ENCODE measurements at regions not wholly inside any gene's neighbourhood (a gene's known extent, or its start where the extent isn't known, plus 50 kb on each side); places are given as distances from the start of the nearest gene placed in this dataset.
A peak's percentile ranks its signal among the peaks of the same experiment; 100 is the strongest.

DNA sequence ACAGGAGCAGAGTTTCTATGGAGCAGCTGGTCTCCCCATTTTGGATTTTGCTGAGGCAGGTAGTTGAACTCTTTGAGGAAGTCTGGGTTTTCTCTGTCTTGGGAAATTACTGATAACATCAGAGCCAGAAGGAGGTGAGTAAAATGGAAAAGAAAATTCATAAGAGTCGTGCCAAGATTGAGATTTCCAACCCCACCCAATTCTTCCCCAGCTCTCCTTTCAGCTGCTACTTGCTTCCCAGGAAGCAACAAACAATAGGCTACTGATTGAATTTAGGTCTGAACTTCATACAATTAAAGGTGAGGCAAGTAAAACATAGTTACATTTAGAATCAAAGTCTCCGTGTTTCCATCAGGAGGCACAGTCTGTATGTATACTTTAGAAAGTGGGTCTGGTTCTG, 54.6 kb upstream of the EOLA2 start:
- DNase-seq (ENCODE audit: low read depth), result no peak

DNA sequence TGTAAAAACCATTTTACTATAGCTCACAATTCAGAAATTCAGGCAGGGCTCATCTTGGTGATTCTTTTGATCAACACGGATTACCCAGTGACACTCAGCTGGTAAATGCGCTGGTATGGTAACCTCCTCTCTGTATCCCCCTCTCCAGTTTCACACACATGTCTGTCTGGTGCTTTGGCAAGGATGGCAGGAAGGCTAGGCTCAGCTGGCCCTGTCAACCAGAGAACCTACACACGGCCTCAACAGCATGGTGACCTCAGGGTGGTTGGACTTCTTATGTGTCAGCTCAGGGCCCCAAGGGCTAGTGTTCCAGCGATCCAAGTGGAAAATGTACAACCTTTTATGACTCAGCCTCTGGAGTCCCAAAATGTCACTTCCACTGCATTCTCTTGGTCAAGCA, 55.7 kb upstream of the EOLA2 start:
- no peak for DNase-seq (ENCODE audit: low read depth)

DNA sequence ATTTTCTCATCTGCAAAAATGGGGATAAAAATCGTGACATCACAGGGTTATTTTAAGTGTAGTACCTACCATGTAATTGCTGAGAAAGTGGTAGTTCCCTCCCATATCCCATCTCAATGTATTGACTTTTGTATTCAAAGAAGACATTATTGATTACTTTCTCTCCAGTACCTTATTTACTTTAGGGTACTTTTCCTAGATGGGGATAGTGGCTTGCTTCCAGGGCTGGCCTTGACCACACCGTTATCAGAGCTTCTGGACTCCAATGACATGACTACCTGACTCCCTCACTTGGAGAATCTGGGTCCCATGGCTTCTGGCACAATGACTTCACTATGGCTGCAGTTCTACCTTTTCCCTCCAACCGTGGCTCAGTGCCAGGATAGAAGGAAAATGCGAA, 58.2 kb upstream of the EOLA2 start:
- DNase-seq (ENCODE audit: low read depth), result no peak

GRCh38 chrX:150005027-150005426, 66.7 kb upstream of the EOLA2 start:
- DNase-seq (ENCODE audit: low read depth), result no peak

GRCh38 chrX:150007356-150007755, 69.1 kb upstream of the EOLA2 start:
- DNase-seq (ENCODE audit: low read depth), result no peak

DNA sequence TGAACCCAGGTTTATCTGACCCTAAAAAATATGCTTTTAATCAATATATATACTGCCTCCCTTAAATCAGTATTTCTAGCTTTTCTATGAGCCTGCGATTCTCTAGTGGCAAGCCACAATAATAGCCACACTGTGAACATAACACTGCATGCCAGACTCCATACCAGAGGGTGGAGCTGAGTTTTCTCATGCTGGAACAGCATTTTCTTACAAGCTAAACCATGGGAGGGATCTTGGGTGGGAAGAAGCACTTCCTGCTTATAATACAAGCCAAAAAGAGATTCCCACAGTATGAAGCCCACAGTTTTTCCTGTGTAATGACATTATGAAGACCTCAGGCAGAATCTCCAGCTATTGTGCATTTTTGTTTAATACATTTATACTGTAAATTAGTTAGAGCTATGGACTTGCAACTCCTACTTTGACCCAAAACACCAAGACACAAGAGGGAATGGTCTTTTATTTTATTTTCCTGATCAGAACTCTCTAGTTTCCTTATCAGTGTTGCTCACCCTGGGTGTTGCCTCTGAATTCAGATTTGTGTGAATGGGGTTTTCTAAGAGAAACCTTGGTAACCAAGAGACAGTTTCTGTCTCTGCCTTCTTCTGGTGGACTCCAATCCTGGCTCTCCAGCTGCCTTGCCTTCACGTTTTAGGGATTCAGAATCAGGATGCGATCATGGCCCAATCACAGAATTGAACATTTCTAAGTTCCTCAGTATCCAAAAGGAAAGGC, 74.5 kb upstream of the EOLA2 start:
- no peak for DNase-seq (ENCODE audit: low read depth)

- no peak for DNase-seq (ENCODE audit: low read depth)
These were observed 76.2 kb upstream of the EOLA2 start for GRCh38 chrX:150014525-150014924.

DNA sequence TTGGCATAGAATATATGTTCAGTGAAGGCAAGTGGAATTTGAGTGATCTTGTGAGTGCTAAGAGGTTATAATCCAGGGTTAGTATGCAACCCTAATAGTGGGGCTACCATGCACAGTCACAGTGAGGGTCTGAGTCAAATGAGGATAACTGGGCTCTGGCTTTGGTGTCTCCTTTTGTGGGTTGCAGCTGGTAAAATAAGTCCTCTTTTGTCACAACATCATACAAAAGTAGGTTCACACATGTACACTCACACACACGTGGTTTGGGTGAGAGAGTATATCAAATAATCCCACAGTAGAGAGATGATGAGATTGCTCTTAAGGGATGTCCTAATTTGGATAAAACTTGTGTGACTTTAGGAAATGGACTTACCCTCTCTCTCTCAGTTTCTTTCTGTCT, 79.6 kb upstream of the EOLA2 start:
- no peak for DNase-seq (ENCODE audit: low read depth)

GRCh38 chrX:150018931-150019361, 80.7 kb upstream of the EOLA2 start:
- DNase-seq (ENCODE audit: low read depth), result no peak

DNA sequence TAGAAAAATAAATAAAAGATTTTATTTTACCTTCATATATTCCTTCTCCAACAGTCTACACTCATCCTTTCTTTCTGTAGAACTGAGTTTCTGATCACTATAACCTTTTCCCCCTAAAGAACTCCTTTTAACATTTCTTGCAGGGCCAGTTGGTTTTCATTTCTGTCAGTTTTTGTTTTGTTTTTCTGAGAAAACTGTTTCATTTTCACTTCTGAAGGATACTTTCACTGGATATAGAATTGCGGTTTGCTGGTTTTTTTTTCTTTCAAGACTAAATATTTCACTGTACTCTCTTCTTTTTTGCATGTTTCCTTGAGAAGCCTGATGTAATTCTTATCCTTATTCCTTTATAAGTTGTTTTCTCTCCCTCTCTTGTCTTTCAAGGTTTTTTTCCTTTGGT, 90.4 kb upstream of the EOLA2 start:
- no peak for DNase-seq (ENCODE audit: low read depth)

DNA sequence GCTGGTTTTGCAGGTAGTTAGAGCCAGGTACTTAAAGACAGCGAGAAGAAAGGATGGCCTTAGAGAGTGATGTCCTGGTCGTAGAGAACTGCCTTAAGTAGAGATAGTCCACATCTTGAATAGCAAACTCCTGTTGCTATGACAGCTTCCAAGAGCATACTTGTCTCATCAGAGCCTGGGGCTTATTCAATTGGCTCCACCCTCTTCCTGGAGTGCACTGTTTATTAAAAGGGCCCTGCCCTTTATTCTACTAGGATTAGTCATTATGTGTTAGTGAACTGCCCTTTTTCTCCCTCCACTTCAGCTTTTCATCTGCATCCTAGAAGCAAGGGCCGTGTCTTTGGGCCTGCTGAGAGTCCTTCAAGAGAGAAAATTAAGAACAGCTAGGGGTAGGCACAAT, 94.5 kb upstream of the EOLA2 start:
- DNase-seq (ENCODE audit: low read depth), result peak; percentile 53

- DNase-seq (ENCODE audit: low read depth), result no peak
These were observed 96.5 kb upstream of the EOLA2 start for GRCh38 chrX:150034788-150035187.

DNA sequence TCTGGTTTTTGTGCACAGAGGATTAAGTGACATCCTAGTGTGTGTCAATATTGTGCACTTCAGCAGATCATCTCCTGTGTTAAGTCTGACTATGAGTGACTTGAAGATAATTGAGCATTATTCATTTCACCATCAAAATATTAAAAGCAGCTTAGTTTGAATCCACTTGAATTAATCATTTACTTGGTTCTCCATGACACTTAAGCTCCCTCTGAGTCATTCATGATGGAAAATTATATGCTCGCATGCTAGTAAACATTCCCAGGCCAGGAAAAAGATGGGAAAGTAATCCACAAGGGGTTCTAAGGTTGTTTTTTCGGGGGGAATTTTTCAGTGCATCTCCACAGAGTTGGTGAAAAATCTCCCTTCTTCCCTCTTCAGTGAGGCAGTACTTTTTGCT, 97.2 kb upstream of the EOLA2 start:
- no peak for DNase-seq (ENCODE audit: low read depth)

DNA sequence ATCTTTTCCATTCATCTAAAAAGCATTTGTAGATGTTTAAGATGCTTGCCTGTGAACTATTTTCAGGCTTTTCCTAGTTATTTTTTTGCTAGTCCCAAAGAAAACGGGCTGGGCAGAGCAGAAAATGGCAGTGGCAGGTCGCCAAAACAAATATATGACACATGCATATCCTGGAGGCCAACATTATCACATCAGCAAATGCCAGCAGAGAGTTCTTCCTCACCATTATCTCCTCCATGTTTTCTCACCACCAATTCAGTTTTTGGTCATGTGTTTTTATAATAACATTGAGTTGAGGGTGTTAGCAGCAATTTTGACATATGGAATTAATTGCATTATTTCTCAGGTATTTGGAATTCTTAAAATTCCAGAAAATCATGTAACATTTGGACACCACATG, 97.9 kb upstream of the EOLA2 start:
- peak; percentile 47 for DNase-seq (ENCODE audit: low read depth)

DNA sequence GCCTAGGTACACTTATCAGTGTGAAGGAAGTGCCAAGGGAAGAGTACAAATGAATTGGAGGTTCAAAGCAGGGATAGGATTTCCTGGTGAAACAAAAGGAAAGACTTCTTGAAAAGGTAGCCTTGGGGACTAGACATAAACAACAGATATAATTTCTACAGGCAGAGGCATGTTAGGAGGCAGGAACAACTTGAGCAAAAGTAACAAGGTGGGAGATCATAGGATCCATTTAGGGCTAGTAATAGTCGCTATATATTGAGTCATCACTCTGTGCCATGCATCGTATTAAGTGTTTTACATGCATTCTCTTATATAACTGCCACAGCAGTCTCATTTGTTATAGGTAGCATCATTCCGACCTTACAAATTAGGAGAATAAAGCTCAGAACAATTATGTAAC, 98.3 kb upstream of the EOLA2 start:
- no peak for DNase-seq (ENCODE audit: low read depth)

DNA sequence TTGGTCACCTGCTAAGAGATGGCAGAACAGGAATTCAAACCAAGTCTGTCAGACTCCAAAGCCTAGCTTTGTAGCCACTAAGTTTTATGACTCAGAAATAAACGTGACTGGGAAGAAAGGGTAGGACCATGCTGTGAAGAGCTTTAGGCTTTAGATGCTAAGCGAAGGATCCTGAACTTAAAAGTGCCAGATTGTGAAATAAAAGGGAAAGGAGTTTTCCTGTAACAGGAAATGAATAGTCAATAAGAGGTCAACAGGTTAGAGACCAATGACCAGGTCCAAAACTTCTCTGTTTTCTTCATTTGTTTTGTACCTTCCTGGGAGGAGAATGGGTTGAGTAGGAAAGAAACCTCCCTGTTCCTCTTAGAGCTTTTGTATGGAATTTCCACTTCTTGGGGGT, 98.8 kb upstream of the EOLA2 start:
- no peak for DNase-seq (ENCODE audit: low read depth)

DNA sequence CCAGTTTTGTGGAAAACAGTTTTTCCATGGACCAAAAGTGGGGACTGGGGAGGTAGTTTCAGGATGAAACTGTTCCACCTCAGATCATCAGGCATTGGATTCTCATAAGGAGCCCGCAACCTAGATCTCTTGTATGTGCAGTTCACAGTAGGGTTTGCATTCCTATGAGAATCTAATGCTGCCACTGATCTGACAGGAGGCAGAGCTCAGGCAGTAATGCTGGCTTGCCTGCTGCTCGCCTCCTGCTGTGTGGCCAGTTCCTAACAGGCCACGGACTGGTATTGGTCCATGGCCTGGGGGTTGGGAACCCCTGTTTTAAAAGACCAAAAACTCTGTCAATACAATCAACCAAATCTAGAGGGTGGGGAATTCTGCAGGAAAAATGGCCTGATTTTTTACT, 100.0 kb upstream of the EOLA2 start:
- DNase-seq (ENCODE audit: low read depth), result no peak

DNA sequence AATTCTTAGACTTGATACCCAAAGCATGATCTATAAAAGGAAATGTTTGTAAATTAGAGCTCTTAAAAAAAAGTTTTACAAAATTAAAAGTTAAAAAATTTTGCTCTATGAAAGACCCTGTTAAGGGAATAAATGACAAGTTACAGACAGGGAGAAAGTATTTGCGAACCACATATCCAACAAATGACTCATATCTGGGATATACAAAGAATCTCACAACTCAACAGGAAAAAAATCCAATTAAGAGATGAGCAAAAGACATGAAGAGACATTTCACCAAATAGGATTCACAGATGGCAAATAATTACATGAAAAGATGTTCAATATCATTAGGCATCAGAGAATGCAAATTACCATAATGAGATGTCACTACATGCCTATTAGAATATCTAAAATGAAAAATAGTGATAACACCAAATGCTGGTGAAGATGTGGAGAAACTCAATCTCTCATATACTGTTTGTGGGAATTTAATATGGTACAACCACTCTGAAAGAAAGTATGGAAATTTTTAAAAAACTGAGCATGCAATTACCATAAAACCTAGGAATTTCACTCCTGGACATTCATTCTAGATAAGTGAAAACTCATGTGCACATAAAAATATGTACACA, 100.8 kb upstream of the EOLA2 start:
- no peak for DNase-seq (ENCODE audit: low read depth)

DNA sequence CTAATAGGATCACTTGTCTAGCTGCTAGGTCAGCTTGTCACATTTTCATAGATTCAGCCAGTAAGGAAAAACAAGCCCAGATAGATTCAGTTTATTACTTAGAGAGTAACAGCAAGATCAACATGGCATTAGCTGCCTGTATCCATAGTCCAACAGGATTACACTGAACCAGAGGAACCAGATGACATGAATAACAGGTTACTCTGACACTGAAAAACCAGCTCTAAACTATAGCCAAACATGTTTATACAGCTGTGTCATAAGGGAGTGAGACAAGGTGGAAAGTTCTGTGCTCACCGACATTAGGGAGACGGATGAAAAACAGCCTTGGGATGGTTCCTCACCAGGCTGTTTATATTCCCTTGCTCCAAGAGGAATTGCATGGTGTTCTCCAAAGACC, 102.9 kb upstream of the EOLA2 start:
- no peak for DNase-seq (ENCODE audit: low read depth)

GRCh38 chrX:150044556-150044955, 106.3 kb upstream of the EOLA2 start:
- no peak for DNase-seq (ENCODE audit: low read depth)

- DNase-seq (ENCODE audit: low read depth), result no peak
These were observed 109.5 kb upstream of the EOLA2 start for GRCh38 chrX:150047818-150048217.

DNA sequence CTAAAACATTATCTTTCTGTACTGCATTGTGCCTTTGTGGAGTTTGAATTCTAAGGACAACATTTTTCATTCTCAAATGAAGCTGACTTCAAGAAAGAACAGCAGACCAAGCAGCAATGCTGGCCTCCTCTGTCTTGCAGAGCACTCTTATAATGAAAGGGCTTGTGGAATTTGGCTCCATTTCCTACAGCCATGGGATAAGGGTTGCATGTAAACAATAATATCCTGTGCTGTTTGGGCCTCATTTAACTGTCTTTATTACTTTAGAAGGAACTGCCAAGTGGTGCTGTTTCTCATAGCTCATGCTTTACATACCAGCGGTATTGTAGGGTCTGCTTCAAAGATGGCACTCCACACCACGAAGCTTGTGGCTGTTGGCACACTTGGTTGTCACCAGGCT, 111.4 kb upstream of the EOLA2 start:
- DNase-seq (ENCODE audit: low read depth), result no peak

DNA sequence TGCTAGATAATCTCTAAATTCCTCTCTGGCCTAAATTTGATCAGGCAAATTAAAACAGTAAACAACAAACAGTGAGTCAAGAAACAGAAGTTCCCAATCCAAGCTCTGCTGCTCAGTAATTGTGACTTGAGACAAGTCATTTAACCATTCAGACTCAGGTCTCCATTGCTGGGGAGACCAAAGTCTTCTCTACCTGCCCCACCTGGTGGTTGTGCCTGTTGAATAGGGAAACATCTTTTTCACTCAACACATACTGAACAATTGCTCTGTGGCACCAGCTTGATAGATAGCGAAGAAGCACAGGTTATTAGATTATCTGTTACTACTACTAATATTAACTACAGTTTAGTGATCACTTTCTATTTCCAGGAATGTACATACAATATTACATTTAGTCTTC, 112.1 kb upstream of the EOLA2 start:
- no peak for DNase-seq (ENCODE audit: low read depth)

DNA sequence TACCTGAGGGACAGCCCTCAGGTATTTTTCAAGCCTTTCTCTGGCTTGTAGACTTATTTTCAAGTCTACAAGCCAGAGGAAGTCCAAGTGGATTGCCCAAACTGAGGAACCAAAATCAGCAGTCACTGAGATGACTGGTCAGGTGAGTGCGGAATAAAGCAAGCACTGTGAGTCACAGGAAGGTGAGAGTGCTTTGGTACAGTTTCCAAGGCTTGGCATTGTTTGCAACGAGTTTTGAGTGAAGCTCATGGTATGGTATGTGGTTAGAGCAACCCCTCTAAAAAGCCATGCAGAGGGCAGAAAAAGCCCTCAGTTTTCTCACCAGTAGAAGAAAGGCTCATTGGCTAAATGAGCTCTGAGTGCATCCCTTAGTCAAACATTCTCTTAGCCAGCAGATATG, 112.8 kb upstream of the EOLA2 start:
- no peak for DNase-seq (ENCODE audit: low read depth)
